RWPE1 (cell line): ENCODE measurements at regions not wholly inside any gene's neighbourhood (a gene's known extent, or its start where the extent isn't known, plus 50 kb on each side); places are given as distances from the start of the nearest gene placed in this dataset.

Experiments used
- CTCF ChIA-PET: fragments of 350-600 bp; sonication (Branson Sonifier 250); formaldehyde crosslinking; extraction: SDS; loops from one replicate; lab custom pipeline; 2021; lab: Yijun Ruan, JAX
- POLR2A ChIA-PET: fragments of 400-600 bp; formaldehyde crosslinking; extraction: SDS; loops from one replicate; lab custom pipeline; 2020; ENCODE audit warnings: antibody characterized with exemption; ENCODE audit not compliant: low non-redundant PET; lab: Yijun Ruan, JAX
- DNase-seq: peaks from one replicate; pipeline ENCODE4 v3.0.0; 2012; ENCODE audit warnings: low spot score
- H3K27ac ChIP-seq: fragments of 450-650 bp; 2 replicates; pipeline ENCODE4 v1.5.1; 2017
- TF ChIP-seq, protein P1 (sequence below): fragments of 450-650 bp; conservative IDR thresholded peaks from 2 replicates; pipeline ENCODE4 v1.5.1; 2017; ENCODE audit warnings: low read depth, mild to moderate bottlenecking

DNA sequence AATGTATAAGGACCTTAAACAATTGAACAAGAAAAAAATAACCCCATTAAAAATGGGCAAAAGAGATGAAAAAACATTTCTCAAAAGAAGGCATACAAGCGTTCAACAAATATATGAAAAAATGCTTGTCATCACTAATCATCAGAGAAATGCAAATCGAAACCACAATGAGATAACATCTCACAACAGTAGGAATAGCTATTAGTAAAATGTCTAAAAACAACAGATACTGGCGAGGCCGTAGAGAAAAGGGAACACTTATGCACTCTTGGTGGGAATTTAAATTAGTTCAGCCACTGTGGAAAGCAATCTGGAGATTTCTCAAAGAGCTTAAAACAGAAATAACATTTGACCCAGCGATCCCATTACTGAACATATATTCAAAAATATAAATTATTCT is 769.8 kb upstream of the MGAT4C start:
- POLR2A ChIA-PET = no interaction called here
- no peak overlapping the region for H3K27ac ChIP-seq
- DNase-seq = no peak
- CTCF ChIA-PET = no interaction called here
- TF ChIP-seq, protein P1, sequence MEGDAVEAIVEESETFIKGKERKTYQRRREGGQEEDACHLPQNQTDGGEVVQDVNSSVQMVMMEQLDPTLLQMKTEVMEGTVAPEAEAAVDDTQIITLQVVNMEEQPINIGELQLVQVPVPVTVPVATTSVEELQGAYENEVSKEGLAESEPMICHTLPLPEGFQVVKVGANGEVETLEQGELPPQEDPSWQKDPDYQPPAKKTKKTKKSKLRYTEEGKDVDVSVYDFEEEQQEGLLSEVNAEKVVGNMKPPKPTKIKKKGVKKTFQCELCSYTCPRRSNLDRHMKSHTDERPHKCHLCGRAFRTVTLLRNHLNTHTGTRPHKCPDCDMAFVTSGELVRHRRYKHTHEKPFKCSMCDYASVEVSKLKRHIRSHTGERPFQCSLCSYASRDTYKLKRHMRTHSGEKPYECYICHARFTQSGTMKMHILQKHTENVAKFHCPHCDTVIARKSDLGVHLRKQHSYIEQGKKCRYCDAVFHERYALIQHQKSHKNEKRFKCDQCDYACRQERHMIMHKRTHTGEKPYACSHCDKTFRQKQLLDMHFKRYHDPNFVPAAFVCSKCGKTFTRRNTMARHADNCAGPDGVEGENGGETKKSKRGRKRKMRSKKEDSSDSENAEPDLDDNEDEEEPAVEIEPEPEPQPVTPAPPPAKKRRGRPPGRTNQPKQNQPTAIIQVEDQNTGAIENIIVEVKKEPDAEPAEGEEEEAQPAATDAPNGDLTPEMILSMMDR = no peak

- CTCF ChIA-PET = interaction anchor here (0.7 kb wide), 1 partner anchor 788 kb away, joined by 5 read pairs; no protein-coding TSS in a partner anchor
- POLR2A ChIA-PET = no interaction called here
- TF ChIP-seq, protein P1 = no peak
Observed at GRCh38 chr12:87021400-87021799, 765.2 kb upstream of the MGAT4C start.

GRCh38 chr12:87020071-87020470 is 763.9 kb upstream of the MGAT4C start:
- no peak for DNase-seq
- ChIA-PET CTCF (no interaction called here), POLR2A (no interaction called here)
- TF ChIP-seq, protein P1 = no peak
- no peak overlapping the region for H3K27ac ChIP-seq

More at GRCh38 chr12:87021400-87021799, 765.2 kb upstream of the MGAT4C start:
- DNase-seq = no peak
- no peak overlapping the region for H3K27ac ChIP-seq

DNA sequence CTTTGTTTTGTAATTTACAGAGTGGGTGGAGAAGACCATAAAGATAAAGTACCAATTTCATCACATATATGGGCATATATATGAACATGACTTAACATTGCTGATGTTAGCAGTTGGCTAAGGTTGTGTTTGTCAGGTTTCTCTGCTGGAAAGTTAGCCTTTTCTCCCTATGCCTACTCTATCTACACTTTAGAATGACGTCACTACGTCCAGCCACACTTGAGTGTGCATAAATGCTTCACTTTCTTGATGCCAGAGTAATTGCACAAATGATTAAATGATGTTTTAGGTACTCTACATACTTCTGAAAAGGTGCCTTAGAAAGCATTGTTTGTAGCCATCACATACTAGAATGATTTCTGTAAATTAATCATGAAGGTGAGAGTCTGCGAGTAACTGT is 759.2 kb upstream of the MGAT4C start:
- TF ChIP-seq, protein P1 = no peak
- POLR2A ChIA-PET = no interaction called here
- CTCF ChIA-PET = no interaction called here

GRCh38 chr12:87008785-87009384 is 752.7 kb upstream of the MGAT4C start:
- H3K27ac ChIP-seq = no peak overlapping the region
- POLR2A ChIA-PET = no interaction called here
- DNase-seq = no peak
- TF ChIP-seq, protein P1 = no peak
- CTCF ChIA-PET = interaction anchor here (0.6 kb wide), 1 partner anchor 39 kb away, joined by 3 read pairs; no protein-coding TSS in a partner anchor

More for the DNA sequence above, 759.2 kb upstream of the MGAT4C start:
- no peak overlapping the region for H3K27ac ChIP-seq
- DNase-seq = no peak

DNA sequence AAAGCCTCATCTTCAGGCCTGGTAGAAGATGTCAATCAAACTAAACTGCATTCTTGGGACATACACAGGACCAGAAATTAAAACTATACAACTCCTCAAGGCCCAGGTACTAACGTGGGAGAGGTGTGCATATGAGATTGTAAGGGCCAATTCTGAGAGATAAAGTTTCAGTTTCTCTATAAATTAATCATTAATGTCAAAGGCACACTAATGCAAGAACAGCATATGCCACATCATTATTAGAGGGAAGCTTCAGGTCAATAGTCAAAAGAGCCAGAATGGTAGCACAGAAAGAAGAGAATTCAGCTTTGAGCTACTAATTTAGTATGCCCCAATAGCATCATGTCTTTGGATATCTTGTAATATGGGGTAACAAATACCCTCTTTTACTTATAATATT is 744.9 kb upstream of the MGAT4C start:
- CTCF ChIA-PET = no interaction called here
- H3K27ac ChIP-seq = no peak overlapping the region
- DNase-seq = no peak
- TF ChIP-seq, protein P1 = no peak
- POLR2A ChIA-PET = no interaction called here
